ENCODE measurements at regions not wholly inside any gene's neighbourhood (a gene's known extent, or its start where the extent isn't known, plus 50 kb on each side); places are given as distances from the start of the nearest gene placed in this dataset.
"Not testable (repeated sequence)": the region's sequence is repeated elsewhere in the genome, so short reads cannot be mapped to it uniquely, and the experiment has no call there.

DNA sequence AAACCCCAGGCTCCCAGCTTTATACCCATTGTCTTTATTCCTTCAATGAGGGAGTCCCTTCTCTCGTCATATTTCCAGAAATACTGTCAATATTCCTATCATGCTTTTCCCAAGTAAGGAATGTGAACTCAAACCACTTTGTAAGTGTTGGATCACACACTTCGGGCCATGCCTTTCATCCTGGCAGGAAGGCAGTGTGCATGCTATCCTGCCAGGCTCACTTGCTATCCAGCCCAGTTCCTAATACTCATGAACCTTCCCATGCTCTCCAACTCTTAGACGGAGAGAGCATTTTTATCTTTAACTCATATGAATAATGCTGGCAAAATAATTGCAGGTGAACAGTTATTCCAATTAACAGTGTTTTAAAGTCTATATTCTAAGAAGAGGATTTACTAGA is 639.9 kb upstream of the ACO1 start:
- no peak for DNase-seq (ENCODE audit: low read depth in 2 of 2)

GRCh38 chr9:31745468-31745867 is 639.0 kb upstream of the ACO1 start:
- DNase-seq (ENCODE audit: low read depth in 2 of 2) = no peak

DNA sequence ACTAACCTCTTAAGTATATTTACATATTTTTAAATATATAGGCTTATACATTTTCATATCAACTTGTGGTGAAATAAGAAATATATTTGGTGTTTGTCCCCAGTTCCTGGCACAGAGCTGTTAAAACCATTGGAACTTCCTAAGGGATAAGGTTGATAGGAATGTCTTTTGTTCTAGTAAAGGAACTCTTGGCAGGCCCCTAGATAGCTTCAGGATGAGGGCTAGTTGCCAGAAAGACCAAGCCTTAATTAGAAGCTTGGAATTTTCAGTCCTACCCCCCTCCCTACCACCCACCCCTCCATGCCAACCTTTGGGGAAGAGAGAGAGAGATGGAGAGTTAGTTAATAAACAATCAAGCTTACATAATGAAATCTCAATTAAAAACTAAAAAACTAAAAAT is 638.6 kb upstream of the ACO1 start:
- DNase-seq (ENCODE audit: low read depth in 2 of 2) = no peak

- DNase-seq (ENCODE audit: low read depth in 2 of 2) = no peak
Measured at GRCh38 chr9:31753756-31754155, 630.7 kb upstream of the ACO1 start.

DNA sequence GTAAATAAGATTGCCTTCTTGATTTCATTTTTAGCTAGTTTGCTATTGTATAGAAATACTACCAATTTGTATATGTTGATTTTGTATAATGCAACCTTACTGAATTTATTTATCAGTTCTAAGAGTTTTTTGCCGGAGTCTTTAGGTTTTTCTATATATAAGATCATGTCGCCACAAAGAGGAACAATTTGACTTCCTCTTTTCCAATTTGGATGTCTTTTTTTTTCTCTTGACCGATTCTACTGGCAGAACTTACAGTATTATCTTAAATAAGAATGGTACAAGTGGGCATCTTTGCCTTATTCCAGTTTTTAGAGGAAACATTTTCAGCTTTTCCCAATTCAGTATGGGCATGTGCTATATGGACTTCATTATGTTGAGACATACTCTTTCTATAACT is 624.7 kb upstream of the ACO1 start:
- DNase-seq (ENCODE audit: low read depth in 2 of 2) = no peak

DNA sequence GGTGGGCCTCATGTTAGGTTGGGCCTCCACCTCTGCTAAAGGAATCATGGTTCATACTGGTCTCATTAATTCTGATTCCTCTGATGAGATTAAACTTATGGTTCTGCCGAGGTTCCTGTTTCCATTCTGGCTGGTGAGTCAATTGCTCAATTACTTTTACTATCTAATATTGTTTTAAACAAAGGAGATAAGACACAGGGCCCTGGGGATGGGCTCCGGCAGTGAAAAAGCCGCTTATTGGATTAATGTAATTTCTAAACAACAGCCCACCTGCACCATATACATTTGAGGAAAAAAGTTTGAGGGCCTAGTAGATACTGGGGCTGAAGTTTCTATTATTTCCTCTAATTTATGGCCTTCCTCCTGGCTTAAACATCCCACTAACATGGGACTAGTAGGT is 610.4 kb upstream of the ACO1 start:
- DNase-seq (ENCODE audit: low read depth in 2 of 2) = not testable (repeated sequence)

DNA sequence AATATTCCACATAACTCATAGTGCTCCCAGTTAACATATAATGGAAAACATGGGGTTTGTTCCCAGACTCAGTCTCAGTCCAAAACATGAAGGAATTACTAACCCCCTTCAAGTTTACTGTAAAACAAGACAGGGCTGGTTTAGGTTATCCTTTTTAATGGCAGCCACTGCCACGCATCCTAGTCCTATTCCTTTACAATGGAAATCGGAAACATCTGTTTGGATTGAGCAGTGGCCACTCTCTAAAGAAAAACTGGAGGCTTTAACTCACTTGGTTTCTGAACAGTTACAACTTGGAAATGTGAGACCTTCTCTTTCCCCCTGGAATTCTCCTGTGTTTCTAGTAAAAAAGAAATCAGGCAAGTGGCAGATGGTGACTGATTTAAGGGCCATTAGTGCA is 609.9 kb upstream of the ACO1 start:
- no peak for DNase-seq (ENCODE audit: low read depth in 2 of 2)

DNA sequence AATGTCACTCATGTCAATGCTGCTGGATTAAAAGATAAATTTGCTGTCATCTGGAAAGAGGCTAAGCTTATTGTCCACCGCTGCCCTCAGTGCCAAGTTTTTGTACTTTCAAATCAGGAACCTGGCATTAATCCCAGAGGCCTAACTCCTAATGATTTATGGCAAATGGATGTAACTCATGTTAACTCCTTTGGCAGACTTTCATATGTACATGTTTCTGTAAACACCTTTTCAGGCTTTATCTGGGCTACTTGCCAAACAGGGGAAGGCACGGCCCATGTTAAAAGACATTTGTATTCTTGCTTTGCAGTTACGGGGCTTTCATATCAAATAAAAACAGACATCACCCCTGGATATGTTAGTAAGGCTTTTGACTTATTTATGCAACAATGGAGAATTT is 608.0 kb upstream of the ACO1 start:
- no peak for DNase-seq (ENCODE audit: low read depth in 2 of 2)

DNA sequence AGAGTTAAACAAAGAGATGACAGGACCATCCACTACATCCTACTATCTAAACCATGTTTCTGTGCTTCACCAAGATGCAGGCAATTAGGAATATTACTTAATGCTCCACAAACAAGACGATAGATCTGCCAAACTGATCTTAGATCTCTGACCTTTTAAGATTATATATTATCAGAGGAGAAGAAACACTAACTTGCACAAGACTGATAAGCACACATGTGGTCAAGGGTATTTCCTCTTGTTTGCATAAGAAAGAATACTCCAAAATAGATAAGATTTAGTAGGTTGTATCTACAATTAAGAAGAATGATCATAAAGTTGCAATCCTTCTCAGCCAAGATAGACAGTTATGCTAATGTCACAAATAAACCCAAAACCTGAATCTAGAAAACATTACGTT is 601.0 kb upstream of the ACO1 start:
- DNase-seq (ENCODE audit: low read depth in 2 of 2) = no peak

GRCh38 chr9:31790720-31791119 is 593.7 kb upstream of the ACO1 start:
- DNase-seq (ENCODE audit: low read depth in 2 of 2) = no peak

DNA sequence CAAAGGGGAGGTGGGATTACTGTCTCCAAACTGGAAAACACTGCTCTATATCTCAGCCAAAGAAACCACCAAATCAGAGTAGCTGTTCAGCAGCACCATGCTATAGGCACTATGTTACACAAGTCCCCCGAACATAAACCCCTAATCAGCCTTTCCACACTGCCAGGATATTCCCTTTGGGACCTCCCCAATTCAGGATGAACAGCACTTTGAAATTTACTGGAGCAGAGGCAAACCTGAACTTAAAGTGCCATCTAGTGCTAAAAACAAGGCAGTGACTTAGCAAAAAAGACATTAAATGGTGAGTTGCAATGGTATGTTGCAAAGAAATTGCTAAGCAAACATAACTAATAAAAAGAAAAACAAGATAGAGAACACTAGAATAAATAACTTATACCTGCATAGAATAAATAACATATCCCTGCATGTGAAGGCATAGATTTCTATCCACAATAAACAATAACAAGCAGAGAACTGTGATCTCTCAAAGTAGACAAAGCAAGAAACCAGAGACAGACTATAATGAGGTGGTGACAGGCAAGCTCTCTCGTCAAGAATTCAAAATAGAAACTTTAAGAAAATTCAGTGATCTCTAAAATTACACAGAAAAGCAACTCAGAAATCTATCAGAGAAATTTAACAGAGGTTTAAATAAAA is 584.4 kb upstream of the ACO1 start:
- no peak for DNase-seq (ENCODE audit: low read depth in 2 of 2)

GRCh38 chr9:31807574-31808256 is 576.7 kb upstream of the ACO1 start:
- no peak for DNase-seq (ENCODE audit: low read depth in 2 of 2)

- no peak for DNase-seq (ENCODE audit: low read depth in 2 of 2)
Measured at GRCh38 chr9:31808766-31809165, 575.7 kb upstream of the ACO1 start.

GRCh38 chr9:31820426-31820825 is 564.0 kb upstream of the ACO1 start:
- no peak for DNase-seq (ENCODE audit: low read depth in 2 of 2)

DNA sequence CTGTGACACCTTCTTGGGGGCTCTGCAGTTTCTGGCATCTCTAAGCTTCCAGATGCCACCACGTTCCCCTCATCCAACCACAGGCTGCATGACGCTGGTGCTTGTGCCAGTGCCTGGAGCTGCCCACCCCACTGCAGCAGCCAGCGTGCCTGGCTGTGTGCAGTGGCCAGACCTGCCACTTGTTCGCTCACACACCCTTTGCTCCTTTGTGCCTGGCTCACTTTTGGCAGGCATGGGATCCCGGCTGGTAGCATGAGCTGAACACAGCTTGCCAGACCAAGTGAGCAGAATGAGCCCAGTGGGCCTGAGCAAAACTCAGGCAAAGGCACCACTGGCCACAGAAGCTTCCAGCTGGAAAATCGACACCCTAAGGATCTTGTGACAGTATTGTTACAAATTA is 562.9 kb upstream of the ACO1 start:
- no peak for DNase-seq (ENCODE audit: low read depth in 2 of 2)

- DNase-seq (ENCODE audit: low read depth in 2 of 2) = no peak
Measured at GRCh38 chr9:31823365-31823764, 561.1 kb upstream of the ACO1 start.

- no peak for DNase-seq (ENCODE audit: low read depth in 2 of 2)
Measured at GRCh38 chr9:31824860-31825259, 559.6 kb upstream of the ACO1 start.

DNA sequence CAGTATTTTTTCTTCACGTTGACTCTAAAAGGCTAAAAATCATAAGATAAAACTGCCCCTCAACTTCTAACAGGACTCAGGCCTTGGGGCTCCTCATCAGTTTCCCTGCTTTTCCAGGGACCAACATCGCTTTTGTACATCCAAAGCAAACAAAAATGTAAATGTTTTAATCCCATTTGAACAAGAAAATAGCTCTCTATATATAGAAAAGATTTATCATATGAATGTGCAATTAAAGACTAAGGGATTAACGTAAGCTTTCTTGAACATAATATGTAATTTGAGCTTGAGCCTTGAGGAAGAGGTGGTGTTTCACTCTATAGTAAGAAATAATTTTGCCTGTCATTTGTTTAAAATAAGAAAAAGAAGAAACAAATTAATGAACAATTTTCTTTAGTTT is 547.2 kb upstream of the ACO1 start:
- no peak for DNase-seq (ENCODE audit: low read depth in 2 of 2)

DNA sequence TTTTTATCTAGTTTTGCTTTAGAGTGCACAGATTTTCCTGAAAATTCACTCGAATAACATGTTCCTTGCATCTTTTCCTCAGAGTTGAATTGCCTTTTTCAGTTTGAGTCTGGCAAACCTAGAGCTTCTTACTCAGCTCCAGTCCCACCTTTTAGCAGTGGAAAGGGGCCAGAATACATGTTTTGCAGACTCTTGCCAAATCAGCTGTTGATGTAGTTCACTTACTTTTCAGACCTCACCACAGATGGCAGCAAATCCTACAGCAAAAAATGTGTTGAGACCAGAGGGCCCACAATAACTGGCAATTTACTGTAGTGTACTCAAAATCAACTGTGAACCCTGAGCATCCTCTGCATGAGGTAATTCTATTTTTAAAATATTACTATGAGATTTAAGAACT is 545.2 kb upstream of the ACO1 start:
- no peak for DNase-seq (ENCODE audit: low read depth in 2 of 2)

GRCh38 chr9:31840702-31841101 is 543.7 kb upstream of the ACO1 start:
- no peak for DNase-seq (ENCODE audit: low read depth in 2 of 2)

DNA sequence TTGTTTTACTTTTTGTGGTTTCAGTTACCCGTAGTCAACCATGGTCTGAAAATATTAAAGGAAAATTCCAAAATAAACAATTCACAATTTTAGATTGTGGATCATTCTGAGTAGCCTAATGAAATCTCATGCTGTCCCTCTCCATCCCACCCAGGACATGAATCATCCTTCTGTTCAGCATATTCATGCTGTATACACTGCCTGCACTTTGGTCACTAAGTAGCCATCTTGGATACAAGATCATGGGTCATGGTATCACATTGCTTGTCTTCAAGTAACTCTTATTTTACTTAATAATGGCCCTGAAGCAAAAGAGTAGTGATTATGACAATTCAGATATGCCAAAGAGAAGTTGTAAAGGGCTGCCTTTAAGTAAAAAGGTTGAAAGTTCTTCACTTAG is 536.5 kb upstream of the ACO1 start:
- DNase-seq (ENCODE audit: low read depth in 2 of 2) = no peak

DNA sequence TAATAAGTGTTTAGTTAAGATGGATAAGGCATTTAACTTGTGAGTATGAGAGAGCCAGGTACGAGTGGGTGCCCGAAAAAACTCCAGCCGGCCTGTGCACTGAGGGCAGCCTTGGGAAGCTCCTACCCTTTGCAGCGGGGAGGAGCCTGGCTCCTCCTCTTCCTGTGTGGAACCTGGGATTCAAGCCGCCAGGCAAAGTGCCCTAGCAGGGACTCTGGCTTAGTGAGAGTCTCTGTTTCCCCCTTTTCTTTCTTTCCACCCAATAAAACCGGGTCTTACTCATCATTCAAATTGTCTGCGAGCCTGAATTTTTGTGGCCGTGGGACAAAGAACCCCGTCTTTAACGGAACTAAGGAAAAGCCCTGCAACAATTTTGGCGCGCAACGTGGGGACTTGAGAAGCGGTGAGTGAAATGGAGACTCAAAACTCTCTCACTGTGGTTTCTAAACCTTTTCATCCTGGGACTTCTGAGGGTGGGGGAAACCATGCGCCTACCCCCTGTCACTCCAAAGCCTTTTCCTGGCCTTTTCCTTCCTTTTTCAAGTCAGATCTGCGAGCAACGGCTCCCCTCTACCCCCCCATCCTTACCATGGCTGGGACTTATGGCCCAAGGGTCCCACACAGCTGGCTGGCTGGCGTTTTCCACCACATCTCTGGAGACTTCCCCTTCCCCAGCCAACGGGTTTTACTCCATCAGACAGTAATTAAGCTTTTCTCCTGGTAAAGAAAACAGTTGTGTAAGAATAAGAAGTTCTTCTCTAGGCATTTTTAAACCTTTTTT is 535.7 kb upstream of the ACO1 start:
- no peak for DNase-seq (ENCODE audit: low read depth in 2 of 2)

DNA sequence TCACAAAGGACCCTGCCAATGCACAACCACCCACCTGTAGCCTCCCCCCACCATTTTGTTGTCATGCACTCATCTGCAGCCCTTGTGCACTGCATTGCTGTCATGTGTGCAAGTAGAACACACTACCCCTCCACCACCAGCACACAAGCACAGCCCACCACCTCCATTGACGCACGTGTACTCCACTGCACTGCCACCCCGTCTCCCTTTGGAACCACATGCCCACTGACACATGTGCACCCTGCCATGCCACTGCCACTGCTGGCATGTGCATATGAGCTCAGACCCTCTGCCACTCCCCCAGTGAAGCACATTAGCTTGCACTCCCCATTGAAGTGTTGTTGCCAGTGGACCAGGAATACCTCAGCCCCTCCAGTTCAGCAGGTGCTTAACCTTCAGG is 530.3 kb upstream of the ACO1 start:
- no peak for DNase-seq (ENCODE audit: low read depth in 2 of 2)

All from stimulated activated CD4-positive, alpha-beta T cell treated with anti-CD3 and anti-CD28 coated beads, Interleukin-1b, Interleukin-23, amount 100 ng/mL, for 4 hours (primary cell).